HEK293T (cell line): ENCODE measurements at regions not wholly inside any gene's neighbourhood (a gene's known extent, or its start where the extent isn't known, plus 50 kb on each side); places are given as distances from the start of the nearest gene placed in this dataset.

Experiments
- CTCF ChIA-PET: fragments of 350-600 bp; formaldehyde crosslinking; extraction: SDS; loops from one replicate; lab custom pipeline; 2021; ENCODE audit warnings: antibody characterized with exemption, inconsistent platforms; lab: Yijun Ruan, JAX
- POLR2A ChIA-PET: fragments of 350-600 bp; formaldehyde crosslinking; extraction: SDS; loops from one replicate; lab custom pipeline; 2020; ENCODE audit warnings: antibody characterized with exemption, inconsistent platforms; lab: Yijun Ruan, JAX
- DNase-seq: peaks from one replicate; pipeline ENCODE4 v3.0.0; 2012; ENCODE audit warnings: mixed read lengths; ENCODE audit errors: extremely low spot score
- ARNT ChIP-seq: fragments of 450-650 bp; IDR thresholded peaks from 2 replicates; pipeline ENCODE4 v1.6.1; 2017; ENCODE audit warnings: mild to moderate bottlenecking
- BHLHE40 ChIP-seq: fragments of 450-650 bp; IDR thresholded peaks from 2 replicates; pipeline ENCODE4 v1.6.1; 2016; ENCODE audit warnings: mild to moderate bottlenecking, moderate library complexity, borderline replicate concordance
- CTBP1 ChIP-seq: fragments of 450-650 bp; IDR thresholded peaks from 2 replicates; pipeline ENCODE4 v1.6.1; 2016; ENCODE audit warnings: borderline replicate concordance
- ELF4 ChIP-seq: fragments of 450-650 bp; IDR thresholded peaks from 2 replicates; pipeline ENCODE4 v1.6.1; 2017; ENCODE audit warnings: antibody characterized with exemption
- FOXA1 ChIP-seq: fragments of 450-650 bp; IDR thresholded peaks from 2 replicates; pipeline ENCODE4 v1.6.1; 2016; ENCODE audit warnings: mild to moderate bottlenecking
- FOXK2 ChIP-seq: fragments of 450-650 bp; IDR thresholded peaks from 2 replicates; pipeline ENCODE4 v1.6.1; 2016; ENCODE audit warnings: mild to moderate bottlenecking
- FOXM1 ChIP-seq: fragments of 450-650 bp; IDR thresholded peaks from 2 replicates; pipeline ENCODE4 v1.6.1; 2017; ENCODE audit warnings: mild to moderate bottlenecking, borderline replicate concordance
- HDGF ChIP-seq: fragments of 450-650 bp; IDR thresholded peaks from 2 replicates; pipeline ENCODE4 v1.6.1; 2017; ENCODE audit warnings: antibody characterized with exemption, borderline replicate concordance
- L3MBTL2 ChIP-seq: fragments of 450-650 bp; conservative IDR thresholded peaks from 2 replicates; pipeline ENCODE4 v1.6.1; 2016; ENCODE audit warnings: mild to moderate bottlenecking
- LEF1 ChIP-seq: fragments of 450-650 bp; IDR thresholded peaks from 2 replicates; pipeline ENCODE4 v1.6.1; 2017; ENCODE audit warnings: mild to moderate bottlenecking, borderline replicate concordance
- NFRKB ChIP-seq: fragments of 450-650 bp; IDR thresholded peaks from 2 replicates; pipeline ENCODE4 v1.6.1; 2016; ENCODE audit warnings: mild to moderate bottlenecking, moderate library complexity
- SP1 ChIP-seq: fragments of 450-650 bp; IDR thresholded peaks from 2 replicates; pipeline ENCODE4 v1.6.1; 2017
- SUZ12 ChIP-seq: fragments of 450-650 bp; IDR thresholded peaks from 2 replicates; pipeline ENCODE4 v1.6.1; 2016; ENCODE audit warnings: mild to moderate bottlenecking
- TARDBP ChIP-seq: fragments of 450-650 bp; IDR thresholded peaks from 2 replicates; pipeline ENCODE4 v1.6.1; 2016
- ZNF384 ChIP-seq: fragments of 450-650 bp; IDR thresholded peaks from 2 replicates; pipeline ENCODE4 v1.6.1; 2016
- TF ChIP-seq, protein P1 (sequence below): fragments of 450-650 bp; IDR thresholded peaks from 2 replicates; pipeline ENCODE4 v1.6.1; 2016

DNA sequence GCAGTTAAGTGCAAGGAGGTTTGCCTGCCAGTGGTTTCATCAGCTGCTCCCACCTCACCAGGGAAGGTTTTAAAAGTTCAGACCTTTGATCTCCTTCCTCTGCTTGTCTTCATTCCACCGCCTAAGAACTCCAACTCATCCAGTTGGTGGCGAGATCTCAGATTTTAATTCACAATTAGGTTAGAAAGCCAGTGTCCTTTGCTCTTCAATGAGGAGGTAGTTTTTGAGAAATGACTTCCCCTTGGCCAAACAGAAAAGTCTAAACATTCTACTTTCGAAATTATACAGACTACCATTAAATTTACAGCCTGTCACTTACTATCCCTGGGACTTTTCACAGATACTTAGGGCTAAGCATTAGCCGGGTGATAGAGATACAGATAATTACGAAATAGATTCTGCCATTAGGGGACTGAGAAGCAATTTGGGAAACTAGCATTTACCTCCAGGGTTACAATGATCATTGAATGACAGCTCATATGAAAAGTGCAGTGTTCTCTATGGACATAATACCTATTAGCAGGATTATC is 513.4 kb upstream of the GHITM start:
- DNase-seq, result no peak
- CTCF ChIA-PET, result no interaction called here
- no peak for TF ChIP-seq LEF1
- TF ChIP-seq HDGF, result no peak
- no peak for TF ChIP-seq ARNT
- no peak for TF ChIP-seq FOXK2
- TF ChIP-seq CTBP1, result no peak
- no peak for TF ChIP-seq ZNF384
- no peak for TF ChIP-seq L3MBTL2
- no peak for TF ChIP-seq TARDBP
- TF ChIP-seq, protein P1, sequence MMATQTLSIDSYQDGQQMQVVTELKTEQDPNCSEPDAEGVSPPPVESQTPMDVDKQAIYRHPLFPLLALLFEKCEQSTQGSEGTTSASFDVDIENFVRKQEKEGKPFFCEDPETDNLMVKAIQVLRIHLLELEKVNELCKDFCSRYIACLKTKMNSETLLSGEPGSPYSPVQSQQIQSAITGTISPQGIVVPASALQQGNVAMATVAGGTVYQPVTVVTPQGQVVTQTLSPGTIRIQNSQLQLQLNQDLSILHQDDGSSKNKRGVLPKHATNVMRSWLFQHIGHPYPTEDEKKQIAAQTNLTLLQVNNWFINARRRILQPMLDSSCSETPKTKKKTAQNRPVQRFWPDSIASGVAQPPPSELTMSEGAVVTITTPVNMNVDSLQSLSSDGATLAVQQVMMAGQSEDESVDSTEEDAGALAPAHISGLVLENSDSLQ, result no peak
- no peak for TF ChIP-seq SP1
- TF ChIP-seq ELF4, result no peak
- TF ChIP-seq SUZ12, result no peak
- no peak for TF ChIP-seq BHLHE40
- TF ChIP-seq FOXM1, result no peak
- TF ChIP-seq NFRKB, result no peak
- TF ChIP-seq FOXA1, result no peak
- POLR2A ChIA-PET, result no interaction called here

DNA sequence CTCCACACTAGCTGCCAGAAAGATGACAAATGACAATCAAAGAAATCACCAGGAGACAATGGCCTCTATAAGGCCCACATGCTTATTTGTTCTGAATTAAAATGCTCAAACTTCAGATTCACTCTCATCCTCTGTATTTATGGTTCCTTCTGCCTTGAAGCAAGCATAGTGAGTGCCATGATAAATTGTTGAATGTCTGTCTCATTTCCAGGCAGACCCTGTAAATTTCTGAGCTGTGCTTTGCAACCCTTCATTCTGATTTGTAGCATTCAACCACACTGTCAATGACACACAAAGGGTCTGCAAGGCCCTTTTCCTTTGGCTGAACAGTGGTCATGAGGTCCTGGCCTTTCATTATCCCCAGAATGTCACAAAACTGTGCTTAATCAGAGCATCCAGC is 506.6 kb upstream of the GHITM start:
- TF ChIP-seq ELF4, result no peak
- TF ChIP-seq FOXK2, result no peak
- TF ChIP-seq L3MBTL2, result no peak
- TF ChIP-seq HDGF, result no peak
- TF ChIP-seq FOXM1, result no peak
- TF ChIP-seq, protein P1, result no peak
- no peak for TF ChIP-seq ARNT
- no peak for TF ChIP-seq FOXA1
- no peak for TF ChIP-seq SUZ12
- TF ChIP-seq SP1, result no peak
- TF ChIP-seq LEF1, result no peak
- no peak for TF ChIP-seq TARDBP
- TF ChIP-seq NFRKB, result no peak

DNA sequence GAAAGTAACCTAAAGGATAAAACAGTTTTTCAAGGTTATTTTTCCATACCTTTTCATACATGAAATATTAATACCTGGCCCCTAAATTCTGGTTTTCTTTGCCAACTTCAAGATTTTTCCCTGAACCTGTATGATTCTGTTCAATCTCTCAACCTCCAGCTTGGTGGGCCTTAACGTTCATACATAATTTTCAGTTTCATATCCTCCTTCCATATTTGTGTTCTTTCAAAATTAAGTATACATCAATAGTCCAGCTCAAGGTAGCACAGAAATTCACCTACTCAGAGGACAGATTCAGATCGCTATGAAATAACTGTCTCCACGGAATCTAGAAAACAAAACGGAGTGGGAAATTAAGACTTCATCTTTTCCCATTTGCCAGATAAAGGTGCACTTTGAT is 505.8 kb upstream of the GHITM start:
- TF ChIP-seq ELF4 (no peak), L3MBTL2 (no peak)
- POLR2A ChIA-PET, result no interaction called here
- CTCF ChIA-PET, result no interaction called here
- no peak for DNase-seq

More for the DNA sequence above, 506.6 kb upstream of the GHITM start:
- POLR2A ChIA-PET, result no interaction called here
- no peak for DNase-seq
- CTCF ChIA-PET, result interaction anchor here (0.6 kb wide), 1 partner anchor 17 kb away, joined by 3 read pairs; no protein-coding TSS in a partner anchor

DNA sequence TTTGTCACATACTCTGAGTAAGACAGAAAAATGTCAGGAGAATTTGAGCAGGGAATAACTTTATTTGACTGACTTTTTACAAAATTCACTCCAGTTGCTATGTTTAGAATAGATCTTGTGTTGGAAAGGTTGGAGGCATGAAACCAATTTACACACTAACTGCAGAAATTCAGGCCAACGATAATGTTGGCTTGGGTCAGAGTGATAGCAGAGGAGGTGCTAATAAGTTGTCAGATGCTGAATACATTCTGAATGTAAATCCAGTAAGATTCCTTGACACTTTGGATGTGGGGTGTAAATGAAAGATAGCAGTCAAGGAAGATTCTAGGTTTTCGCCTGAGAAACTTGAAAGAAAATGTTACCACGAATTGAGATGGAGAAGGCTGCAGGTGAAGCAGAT is 502.5 kb upstream of the GHITM start:
- TF ChIP-seq LEF1 (no peak), FOXM1 (no peak), ELF4 (no peak), CTBP1 (no peak), TARDBP (no peak), ZNF384 (no peak), L3MBTL2 (no peak), BHLHE40 (no peak), SP1 (no peak), ARNT (no peak), HDGF (no peak), FOXA1 (no peak), NFRKB (no peak), SUZ12 (no peak), FOXK2 (no peak)
- TF ChIP-seq, protein P1, result no peak
- ChIA-PET POLR2A (no interaction called here), CTCF (no interaction called here)
- DNase-seq, result no peak

DNA sequence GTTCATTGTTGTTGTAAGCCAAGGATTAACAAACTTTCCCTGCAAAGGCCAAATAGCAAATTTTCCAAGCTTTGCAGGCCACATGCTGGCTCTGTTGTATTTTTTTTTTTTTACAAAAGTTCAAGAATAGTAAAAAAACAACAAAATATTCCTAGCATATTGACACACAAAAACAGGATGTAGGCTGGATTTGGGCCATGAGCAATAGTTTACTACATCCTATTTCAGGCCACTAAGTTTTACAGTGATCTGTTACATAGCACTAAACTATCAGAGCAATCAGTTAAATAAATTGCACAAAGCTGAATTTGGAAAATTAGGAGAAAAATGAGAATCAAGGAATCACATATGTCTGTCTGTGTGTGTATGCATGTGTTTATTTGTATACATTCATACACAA is 491.8 kb upstream of the GHITM start:
- no peak for TF ChIP-seq L3MBTL2
- ChIA-PET CTCF (interaction anchor here (0.6 kb wide), 1 partner anchor 165 kb away, joined by 4 read pairs; no protein-coding TSS in a partner anchor), POLR2A (no interaction called here)
- no peak for DNase-seq

DNA sequence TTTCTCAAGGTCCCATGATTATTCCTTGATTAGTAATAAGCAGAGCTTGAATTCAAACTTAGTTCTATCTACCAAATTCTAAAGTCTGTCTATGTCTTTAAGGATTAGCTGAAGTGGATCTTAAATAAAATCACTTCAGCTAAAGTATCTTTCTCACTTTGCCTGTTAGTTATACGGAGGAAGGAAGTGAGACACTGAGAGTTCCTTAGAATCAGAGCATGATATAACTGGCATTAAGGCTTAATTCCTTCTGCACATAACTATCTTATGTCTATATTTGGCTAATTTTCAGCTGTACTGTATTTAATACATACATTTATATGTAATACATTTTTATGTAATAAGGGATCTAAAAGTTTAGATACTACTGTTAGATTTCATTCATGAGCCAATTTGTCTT is 491.1 kb upstream of the GHITM start:
- no peak for DNase-seq
- ChIA-PET CTCF (no interaction called here), POLR2A (no interaction called here)
- TF ChIP-seq NFRKB (no peak), HDGF (no peak), L3MBTL2 (no peak), ZNF384 (no peak)
- TF ChIP-seq, protein P1, result no peak
